H1 (cell line): ENCODE measurements at regions not wholly inside any gene's neighbourhood (a gene's known extent, or its start where the extent isn't known, plus 50 kb on each side); places are given as distances from the start of the nearest gene placed in this dataset.

Experiments used
- CTCF ChIA-PET: fragments of 300-600 bp; sonication (Branson Sonifier 250); formaldehyde crosslinking; loops from one replicate; lab custom pipeline; 2021; ENCODE audit not compliant: partially characterized antibody; lab: Charles Lee
- POLR2A ChIA-PET: fragments of 300-600 bp; sonication (Branson Sonifier 250); formaldehyde crosslinking; loops from one replicate; lab custom pipeline; 2021; ENCODE audit warnings: inconsistent platforms; ENCODE audit not compliant: partially characterized antibody; lab: Charles Lee
- DNase-seq, 2 experiments: peaks; one replicate each; pipeline versions ENCODE4 v3.0.0 to v3.0.0-alpha.2; 2010 to 2022; ENCODE audit warnings: low spot score in 2 of 2, low read depth in 1 of 2, mixed read lengths in 1 of 2
- FAIRE-seq: peaks from 2 replicates; lab custom pipeline; 2011; peaks lifted over from hg19 to GRCh38; lab: Jason Lieb, UNC
- H2AFZ ChIP-seq: 2 replicates; pipeline ENCODE4 v1.8.1; 2012; ENCODE audit warnings: low read length, inconsistent platforms
- H2AK5ac ChIP-seq: 2 replicates; pipeline ENCODE4 v1.6.1; 2013; ENCODE audit warnings: low read depth, low read length
- H2BK120ac ChIP-seq: replicated peaks from 2 replicates; pipeline ENCODE3; 2013; ENCODE audit warnings: low read depth, low read length, inconsistent platforms
- H2BK12ac ChIP-seq: 2 replicates; pipeline ENCODE4 v1.6.1; 2013; ENCODE audit warnings: low read depth, low read length
- H2BK15ac ChIP-seq: 2 replicates; pipeline ENCODE4 v1.6.1; 2013; ENCODE audit warnings: low read length
- H2BK20ac ChIP-seq: 2 replicates; pipeline ENCODE4 v1.6.1; 2013; ENCODE audit warnings: low read length
- H2BK5ac ChIP-seq: 2 replicates; pipeline ENCODE4 v1.6.1; 2013; ENCODE audit warnings: low read depth, low read length
- H3K14ac ChIP-seq: 2 replicates; pipeline ENCODE4 v1.6.1; 2013; ENCODE audit warnings: inconsistent platforms; ENCODE audit not compliant: insufficient read length
- H3K18ac ChIP-seq: 2 replicates; pipeline ENCODE4 v1.6.1; 2013; ENCODE audit warnings: low read length; ENCODE audit errors: extremely low read depth
- H3K23ac ChIP-seq: 2 replicates; pipeline ENCODE4 v1.6.1; 2013; ENCODE audit warnings: inconsistent platforms; ENCODE audit not compliant: insufficient read length
- H3K23me2 ChIP-seq: 2 replicates; pipeline ENCODE4 v1.6.1; 2013; ENCODE audit warnings: low read depth, low read length
- H3K27ac ChIP-seq: 2 replicates; pipeline ENCODE4 v1.6.1; 2011; ENCODE audit warnings: low read depth, low read length, inconsistent platforms
- H3K27me3 ChIP-seq, 4 experiments: replicated peaks in 1 of 4; 1 replicate in 1 of 4; 2 replicates in 3 of 4; pipeline versions ENCODE4 v1.6.1 to v1.8.1; 2011 to 2013; ENCODE audit warnings: low read length in 3 of 4, mild to moderate bottlenecking in 3 of 4, inconsistent platforms in 2 of 4, mixed read lengths in 2 of 4, moderate library complexity in 1 of 4; ENCODE audit not compliant: control insufficient read depth in 3 of 4, insufficient read depth in 3 of 4; ENCODE audit errors: extremely low read depth in 1 of 4
- H3K36me3 ChIP-seq, 4 experiments: 2 replicates each; pipeline versions ENCODE4 v1.6.1 to v1.8.1; 2011 to 2013; ENCODE audit warnings: mild to moderate bottlenecking in 4 of 4, low read length in 3 of 4, moderate library complexity in 2 of 4, control low read depth in 1 of 4, inconsistent platforms in 1 of 4; ENCODE audit not compliant: insufficient read depth in 4 of 4, control insufficient read depth in 2 of 4
- H3K4ac ChIP-seq: replicated peaks from 2 replicates; pipeline ENCODE3; 2013; ENCODE audit warnings: low read length, low read depth, mixed read lengths, inconsistent platforms; ENCODE audit not compliant: insufficient read length
- H3K4me1 ChIP-seq, 4 experiments: replicated peaks in 1 of 4; 1 replicate in 1 of 4; 2 replicates in 3 of 4; pipeline versions ENCODE4 v1.6.1 to v1.8.1; 2011 to 2013; ENCODE audit warnings: low read length in 3 of 4, inconsistent platforms in 2 of 4, mixed read lengths in 1 of 4; ENCODE audit not compliant: insufficient read depth in 4 of 4, control insufficient read depth in 3 of 4
- H3K4me2 ChIP-seq, 2 experiments: 2 replicates each; pipeline versions ENCODE4 v1.6.1 to v1.8.1; 2011 to 2013; ENCODE audit warnings: low read depth in 2 of 2, low read length in 2 of 2, control low read depth in 1 of 2, inconsistent platforms in 1 of 2, mild to moderate bottlenecking in 1 of 2; ENCODE audit not compliant: insufficient read depth in 1 of 2
- H3K4me3 ChIP-seq, 4 experiments: fragments of 200-600, 300-600 bp in 1 of 4; sonication (generic), shearing (Covaris generic), sonication (Bioruptor Twin) in 1 of 4; 2 replicates each; pipeline versions ENCODE4 v1.5.1 to v1.8.1; 2011 to 2016; ENCODE audit warnings: low read length in 4 of 4, low read depth in 3 of 4, control low read depth in 2 of 4, inconsistent platforms in 2 of 4, mild to moderate bottlenecking in 2 of 4, mixed read lengths in 1 of 4, moderate library complexity in 1 of 4; ENCODE audit not compliant: insufficient read depth in 2 of 4; ENCODE audit errors: extremely low read depth in 1 of 4
- H3K56ac ChIP-seq: replicated peaks from 2 replicates; pipeline ENCODE3; 2013; ENCODE audit warnings: low read depth, mild to moderate bottlenecking, mixed read lengths, low read length, inconsistent platforms; ENCODE audit not compliant: insufficient read length
- H3K79me1 ChIP-seq: 2 replicates; pipeline ENCODE4 v1.6.1; 2013; ENCODE audit warnings: low read depth, low read length, control low read depth
- H3K79me2 ChIP-seq, 2 experiments: 2 replicates each; pipeline versions ENCODE4 v1.6.1 to v1.8.1; 2012 to 2013; ENCODE audit warnings: low read length in 2 of 2, mild to moderate bottlenecking in 2 of 2, inconsistent platforms in 1 of 2; ENCODE audit not compliant: insufficient read depth in 2 of 2, control insufficient read depth in 1 of 2
- H3K9ac ChIP-seq, 4 experiments: replicated peaks in 1 of 4; 1 replicate in 1 of 4; 2 replicates in 3 of 4; pipeline versions ENCODE4 v1.6.1 to v1.8.1; 2011 to 2013; ENCODE audit warnings: low read depth in 3 of 4, low read length in 3 of 4, control low read depth in 2 of 4, mild to moderate bottlenecking in 2 of 4, moderate library complexity in 2 of 4, inconsistent platforms in 1 of 4; ENCODE audit errors: extremely low read depth in 1 of 4
- H3K9me3 ChIP-seq, 2 experiments: 2 replicates each; pipeline versions ENCODE4 v1.6.1 to v1.8.1; 2012 to 2013; ENCODE audit warnings: mild to moderate bottlenecking in 2 of 2, moderate library complexity in 2 of 2, control low read depth in 1 of 2, inconsistent platforms in 1 of 2, low read depth in 1 of 2, low read length in 1 of 2, mixed read lengths in 1 of 2; ENCODE audit not compliant: insufficient read depth in 2 of 2
- H4K20me1 ChIP-seq, 2 experiments: replicated peaks in 1 of 2; 2 replicates each; pipeline versions ENCODE3 to v1.8.1; 2011 to 2013; ENCODE audit warnings: inconsistent platforms in 2 of 2, low read length in 2 of 2, mild to moderate bottlenecking in 1 of 2; ENCODE audit not compliant: insufficient read depth in 2 of 2, control insufficient read depth in 1 of 2
- H4K5ac ChIP-seq: 2 replicates; pipeline ENCODE4 v1.6.1; 2013; ENCODE audit warnings: low read length, low read depth, mixed read lengths, inconsistent platforms; ENCODE audit not compliant: insufficient read length
- H4K8ac ChIP-seq: 2 replicates; pipeline ENCODE4 v1.8.0; 2013; ENCODE audit warnings: mild to moderate bottlenecking, moderate library complexity, low read length, inconsistent platforms; ENCODE audit not compliant: insufficient read depth; ENCODE audit errors: extremely low read depth
- H4K91ac ChIP-seq: replicated peaks from 2 replicates; pipeline ENCODE3; 2013; ENCODE audit warnings: low read length, mixed read lengths, inconsistent platforms; ENCODE audit not compliant: insufficient read length
- CTBP2 ChIP-seq: IDR thresholded peaks from 2 replicates; pipeline ENCODE4 v1.7.0; 2011; ENCODE audit warnings: borderline replicate concordance, mild to moderate bottlenecking, moderate library complexity, mixed read lengths, low read length; ENCODE audit not compliant: insufficient read depth, insufficient read length
- WGBS, 2 experiments: shearing (Covaris generic) in 1 of 2; methylation state at CpG; one replicate each; pipeline versions ENCODE4 v1.1.6 to v1.1.7; 2013 to 2015; ENCODE audit warnings: low lambda C conversion rate in 2 of 2, mixed read lengths in 2 of 2, inconsistent platforms in 1 of 2, low coverage in 1 of 2, missing lambda C conversion rate in 1 of 2; ENCODE audit not compliant: insufficient replicate concordance in 2 of 2, insufficient coverage in 1 of 2, insufficient read length in 1 of 2; ENCODE audit errors: extremely low coverage in 1 of 2, missing lambda C conversion rate in 1 of 2; 5-methylcytosine and 5-hydroxymethylcytosine counted together

DNA sequence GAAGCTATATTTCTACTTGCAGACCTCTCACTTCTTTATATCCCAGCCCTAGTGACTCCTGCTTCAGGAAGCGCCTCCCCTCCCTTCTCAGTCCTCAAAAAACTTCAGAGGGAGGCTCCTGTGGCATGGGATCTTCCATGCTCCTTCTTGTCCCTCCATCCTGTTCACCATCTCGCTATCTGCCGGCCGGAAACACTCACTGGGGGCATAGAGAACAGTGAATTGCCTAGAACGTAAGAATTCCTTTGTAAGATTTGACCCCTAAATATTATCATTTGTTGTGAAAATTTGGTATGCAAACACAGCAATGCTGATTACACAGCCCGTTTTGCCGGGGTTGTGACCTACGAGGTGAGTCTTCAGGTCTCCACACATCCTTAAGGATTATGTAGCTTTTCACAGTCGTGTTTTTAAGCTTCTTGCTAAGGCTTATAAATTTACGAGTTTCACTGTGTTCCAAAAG lies 218.7 kb upstream of the ATP10A start:
- H3K4ac ChIP-seq, result peak overlapping the region; percentile 29
- no peak overlapping the region for H2AK5ac ChIP-seq
- 52% methylated on average over 10 of the region's 10 CpGs; no CpG with 5 or more reads in 1 of the 2 experiments for WGBS, 2 experiments
- peak overlapping the region; percentile 64 for H2AFZ ChIP-seq
- no peak overlapping the region for H4K5ac ChIP-seq
- no peaks in the 10 kb centered on the region for H3K36me3 ChIP-seq
- no peak for DNase-seq
- H3K4me3 ChIP-seq, result peak overlapping the region; percentile 12 to 51 (median 26); a peak in 5 of 8 replicates
- no peak overlapping the region for H3K23ac ChIP-seq
- POLR2A ChIA-PET, result interaction anchor here (0.8 to 1.3 kb wide), 3 partner anchors 10 to 72 kb away, joined by 3 read pairs; no protein-coding TSS in a partner anchor
- H3K4me1 ChIP-seq, result peaks cover 1 to 9% (median 5%) of the 10 kb centered on the region in 4 experiments; a peak in 6 of 7 replicates
- H3K9ac ChIP-seq, result no peak overlapping the region; a peak in 1 of 7 replicates
- H3K9me3 ChIP-seq, result no peaks in the 10 kb centered on the region
- H4K8ac ChIP-seq, result no peak overlapping the region
- no peak overlapping the region for H2BK12ac ChIP-seq
- TF ChIP-seq CTBP2, result no peak
- TF ChIP-seq, all 59 proteins: peak for 0
- Histone ChIP-seq H3K56ac (no peak overlapping the region), H2BK15ac (no peak overlapping the region), H4K91ac (no peak overlapping the region), H3K27me3 (no peaks in the 10 kb centered on the region), H3K79me2 (no peaks in the 10 kb centered on the region), H3K23me2 (peaks cover 3% of the 10 kb centered on the region; the same call in 1 of the 2 replicates), H2BK120ac (no peak overlapping the region), H4K20me1 (no peaks in the 10 kb centered on the region), H3K27ac (no peak overlapping the region), H3K14ac (no peak overlapping the region), H3K4me2 (peak overlapping the region; percentile 56 to 69), H2BK20ac (no peak overlapping the region), H2BK5ac (no peak overlapping the region), H3K79me1 (no peaks in the 10 kb centered on the region; the same call in 1 of the 2 replicates), H3K18ac (no peak overlapping the region)
- CTCF ChIA-PET, result interaction anchor here (0.6 to 6.5 kb wide), 5 partner anchors 12 to 471 kb away, joined by 3 to 40 read pairs (median 3); no protein-coding TSS in a partner anchor
- no peak for FAIRE-seq
